Stimulated activated CD4-positive, alpha-beta T cell treated with anti-CD3 and anti-CD28 coated beads, Interleukin-1b, Interleukin-23, amount 100 ng/mL, for 24 hours (primary cell): ENCODE measurements at regions not wholly inside any gene's neighbourhood (a gene's known extent, or its start where the extent isn't known, plus 50 kb on each side); places are given as distances from the start of the nearest gene placed in this dataset.
"Not testable (repeated sequence)": the region's sequence is repeated elsewhere in the genome, so short reads cannot be mapped to it uniquely, and the experiment has no call there.

Source experiments
- DNase-seq, 4 experiments: peaks; one replicate each; pipeline ENCODE4 v3.0.0-alpha.2; 2020; ENCODE audit warnings: low read depth in 4 of 4, low spot score in 1 of 4

DNA sequence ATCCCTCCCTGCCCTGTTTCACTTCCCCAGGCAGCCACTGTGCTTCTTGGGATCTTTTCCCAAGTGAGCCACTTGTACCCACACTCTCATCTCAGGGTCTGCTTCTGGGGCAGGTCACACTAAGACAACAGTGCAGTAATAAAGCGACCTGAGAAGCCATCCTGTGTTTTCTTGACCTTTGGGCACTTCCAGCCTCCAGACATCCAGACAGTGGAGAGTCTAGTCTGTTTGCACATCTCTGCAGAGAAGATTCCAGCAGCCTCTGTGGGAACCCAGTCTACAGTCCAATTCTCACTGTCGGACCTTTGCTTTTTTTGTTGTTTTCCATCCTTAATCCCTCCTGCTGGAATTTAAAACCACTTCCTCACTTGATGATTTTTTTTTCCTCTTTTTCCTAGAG lies 50.3 kb upstream of the ATP6AP2 start:
- no peak for DNase-seq

DNA sequence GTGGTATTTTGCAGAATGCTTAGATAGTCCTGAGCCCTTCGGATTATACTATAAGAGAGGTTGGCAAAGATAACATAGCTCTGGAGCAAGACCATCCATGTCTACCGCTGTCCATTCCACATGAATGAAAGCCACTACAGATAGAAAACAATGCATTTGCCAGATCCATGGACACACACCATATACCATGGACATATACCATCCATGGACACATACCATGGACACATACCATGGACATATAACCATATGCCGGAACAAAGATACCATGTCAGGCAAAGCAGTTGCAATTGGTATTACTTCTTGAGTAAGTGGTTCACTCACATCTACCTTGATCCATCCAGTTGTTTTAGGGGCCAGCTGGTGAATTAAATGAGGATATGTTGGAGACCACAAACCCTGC lies 53.2 kb upstream of the ATP6AP2 start:
- DNase-seq: no peak

DNA sequence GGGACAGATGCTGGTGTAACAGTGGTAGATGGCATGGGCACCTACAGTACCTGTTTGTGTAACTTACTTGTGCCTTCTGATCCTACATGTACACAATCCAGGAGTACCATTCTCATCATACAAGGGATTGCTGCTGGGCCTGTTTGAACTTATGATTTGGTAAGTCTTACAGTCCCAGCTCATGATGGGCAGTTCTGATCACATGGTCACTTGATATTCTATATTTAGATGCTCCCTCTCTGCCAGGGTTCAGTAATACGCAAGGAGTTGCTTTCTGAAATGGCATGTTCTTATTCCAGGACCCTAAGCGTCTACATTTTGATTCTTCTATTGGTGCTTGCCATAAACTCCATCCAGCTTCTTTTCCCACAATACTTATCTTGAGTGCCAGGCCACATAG lies 54.4 kb upstream of the ATP6AP2 start:
- no peak for DNase-seq

DNA sequence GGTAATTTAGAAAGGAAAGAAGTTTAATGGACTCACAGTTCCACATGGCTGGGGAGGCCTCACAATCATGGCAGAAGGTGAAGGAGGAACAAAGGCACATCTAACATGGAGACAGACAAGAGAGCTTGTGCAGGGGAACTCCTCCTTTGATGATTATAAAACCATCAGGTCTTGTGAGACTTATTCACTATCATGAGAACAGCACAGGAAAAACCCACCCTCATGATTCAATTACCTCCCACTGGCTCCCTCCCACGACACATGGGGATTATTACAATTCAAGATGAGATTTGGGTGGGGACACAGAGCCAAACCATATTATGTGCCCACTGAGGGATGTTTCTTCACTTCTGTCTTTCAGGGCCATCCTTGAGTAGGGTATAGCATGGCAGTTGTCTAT lies 54.9 kb upstream of the ATP6AP2 start:
- DNase-seq: not testable (repeated sequence)

DNA sequence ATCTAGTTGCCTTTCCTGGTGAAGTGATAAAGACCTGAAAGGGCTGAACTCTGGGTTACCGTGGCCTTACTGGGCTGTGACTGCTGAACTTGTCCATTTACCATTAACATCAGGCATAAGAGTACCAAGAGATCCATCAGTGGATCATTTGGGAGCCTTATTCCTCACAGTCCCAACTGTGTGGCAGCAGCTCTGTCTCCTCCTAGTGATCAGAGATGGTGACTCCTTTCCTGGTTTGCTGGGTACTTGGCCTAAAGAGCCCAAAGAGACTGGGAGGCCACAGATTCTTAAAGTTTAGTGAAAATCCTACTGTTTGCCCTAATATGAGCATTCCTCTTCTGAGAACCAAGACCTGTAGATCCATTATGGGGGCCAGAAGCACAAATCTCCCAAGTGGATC lies 56.3 kb upstream of the ATP6AP2 start:
- no peak for DNase-seq

DNA sequence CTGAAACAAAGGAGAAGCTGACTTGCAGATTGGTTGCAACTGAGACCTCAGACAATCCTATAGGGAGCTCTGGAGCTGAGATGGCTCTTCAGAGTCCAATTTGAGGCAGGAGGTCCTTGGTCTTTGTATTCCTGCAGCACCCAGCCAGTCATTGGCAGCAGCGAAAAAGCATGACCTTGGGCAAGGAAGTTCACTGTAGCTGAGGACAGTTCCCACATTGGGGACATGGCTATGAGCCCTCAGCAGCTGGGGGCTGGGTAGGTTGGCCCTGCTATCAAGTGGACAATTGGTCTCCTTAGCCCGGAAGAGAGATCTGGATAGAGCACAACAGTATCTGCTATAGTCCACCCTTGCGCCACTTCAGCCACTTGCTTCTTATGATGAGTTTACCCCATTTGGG lies 56.9 kb upstream of the ATP6AP2 start:
- DNase-seq: no peak

DNA sequence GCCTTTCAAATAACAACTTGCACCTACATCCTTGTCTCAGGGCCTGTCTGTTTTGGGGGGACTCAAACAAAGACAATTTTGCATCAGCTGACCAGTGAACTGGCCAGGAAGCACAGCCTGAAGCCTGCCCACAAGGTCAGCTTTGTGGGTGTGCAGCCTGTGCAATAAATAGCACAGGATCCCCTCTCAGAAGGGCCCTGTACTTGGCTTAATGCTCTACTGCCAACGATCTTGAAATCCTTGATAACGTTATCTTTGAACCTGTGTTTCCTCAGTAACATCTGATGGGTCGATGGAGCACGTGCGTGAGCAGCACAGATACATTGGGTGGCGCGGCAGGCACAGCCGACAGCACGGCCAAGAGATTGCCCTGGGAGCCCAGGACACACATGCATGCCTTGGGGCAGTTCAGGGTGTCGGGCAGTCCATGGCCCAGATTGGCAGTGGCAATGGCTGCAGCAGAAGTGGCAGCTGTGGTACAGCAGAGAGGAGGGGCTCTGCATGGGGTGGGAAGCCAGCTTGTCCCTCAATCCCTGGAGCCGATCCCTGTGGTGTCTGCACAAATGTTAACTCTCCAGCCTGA lies 58.8 kb upstream of the ATP6AP2 start:
- DNase-seq: no peak

DNA sequence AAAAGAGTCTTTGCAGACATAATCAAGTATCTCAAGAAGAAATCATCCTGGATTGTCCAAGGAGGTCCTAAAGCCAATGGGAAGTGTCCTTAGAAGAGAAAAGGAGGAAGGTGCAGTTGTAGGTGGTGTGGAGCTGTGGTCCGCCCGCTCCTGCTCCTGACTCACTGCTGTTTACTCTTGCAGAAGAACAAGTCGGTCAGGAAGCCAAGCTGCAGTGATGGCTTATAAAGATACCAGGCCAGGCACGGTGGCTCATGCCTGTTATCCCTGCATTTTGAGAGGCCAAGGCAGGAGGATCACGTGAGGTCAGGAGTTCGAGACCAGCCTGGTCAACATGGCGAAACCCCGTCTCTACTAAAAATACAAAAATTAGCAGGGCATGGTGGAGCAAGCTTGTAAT lies 66.4 kb upstream of the ATP6AP2 start:
- no peak for DNase-seq

DNA sequence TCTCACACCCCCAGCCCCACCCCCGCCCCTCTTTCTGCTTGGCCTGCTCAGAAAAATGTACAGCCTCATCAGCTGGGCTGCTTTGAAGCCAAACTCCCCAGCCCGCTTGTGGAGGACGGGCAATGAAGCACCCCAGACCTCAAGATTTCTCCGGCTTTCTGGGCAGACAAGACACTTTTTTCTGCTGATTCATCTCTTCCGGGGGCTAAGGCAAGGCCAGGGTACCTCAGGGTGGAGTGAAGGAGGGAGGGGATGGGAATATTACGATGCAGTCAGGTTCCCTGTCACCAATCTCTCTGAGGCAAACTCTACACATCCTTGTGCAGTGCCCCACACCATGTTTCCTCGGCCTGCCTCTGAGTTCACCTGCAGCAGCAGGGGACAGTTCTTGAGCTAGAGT lies 66.9 kb upstream of the ATP6AP2 start:
- no peak for DNase-seq

DNA sequence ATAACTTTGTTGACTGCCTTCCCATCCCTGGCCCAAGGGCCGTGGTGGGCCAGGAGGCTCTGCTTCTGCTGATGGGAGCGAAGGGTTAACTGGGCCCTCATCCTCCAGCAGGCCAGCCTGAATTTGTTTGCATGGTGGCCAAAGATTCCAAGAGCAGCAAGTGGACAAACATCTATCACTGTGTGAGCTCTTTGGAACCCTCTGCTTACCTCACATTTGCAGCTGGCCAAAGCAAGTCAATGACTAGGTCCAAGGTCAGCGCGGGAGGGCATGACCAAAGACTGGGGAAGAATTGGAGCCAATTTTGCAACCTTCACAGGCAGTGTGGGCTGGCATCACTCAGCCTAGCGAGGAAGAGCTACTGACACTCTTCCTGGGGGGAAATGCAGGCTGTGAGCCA lies 67.8 kb upstream of the ATP6AP2 start:
- DNase-seq: no peak

DNA sequence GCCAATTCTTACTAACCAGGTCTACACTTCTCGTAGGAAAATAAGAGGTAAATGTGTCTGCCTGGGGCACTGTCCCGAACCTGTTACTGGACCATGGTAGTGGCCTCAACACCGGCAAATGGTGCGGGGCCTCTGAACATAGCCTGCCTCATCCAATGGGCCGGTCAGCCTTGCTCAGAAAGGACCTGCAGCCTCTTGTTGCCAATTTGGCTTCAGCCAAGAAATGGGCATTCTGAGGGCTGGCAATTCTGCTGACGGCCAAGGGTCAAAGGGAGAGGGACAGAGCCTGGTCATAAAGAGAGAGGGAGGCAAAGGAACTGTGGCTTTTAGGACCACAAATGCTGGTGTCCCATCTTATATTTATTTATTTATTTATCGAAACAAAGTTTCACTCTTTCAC lies 69.5 kb upstream of the ATP6AP2 start:
- no peak for DNase-seq

DNA sequence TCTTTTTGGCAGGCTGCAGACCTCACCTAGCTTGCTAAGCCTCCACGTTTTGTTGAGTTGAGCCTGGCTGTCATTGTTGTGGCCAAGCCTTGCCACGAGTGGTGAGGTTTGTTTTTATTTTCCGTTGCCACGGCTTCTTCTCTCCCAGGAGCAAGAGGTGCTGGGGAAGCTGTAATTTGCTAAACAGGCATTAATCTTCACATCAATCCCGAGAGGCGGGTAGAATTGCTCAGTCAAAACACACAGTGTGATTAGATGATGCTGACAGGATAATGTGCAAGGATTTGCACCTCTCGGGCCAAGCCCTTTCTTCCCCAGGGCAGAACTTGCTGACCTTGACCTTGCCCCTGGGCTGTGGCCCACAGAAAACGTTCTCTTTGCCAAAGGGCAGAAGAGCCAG lies 72.2 kb upstream of the ATP6AP2 start:
- no peak for DNase-seq

DNA sequence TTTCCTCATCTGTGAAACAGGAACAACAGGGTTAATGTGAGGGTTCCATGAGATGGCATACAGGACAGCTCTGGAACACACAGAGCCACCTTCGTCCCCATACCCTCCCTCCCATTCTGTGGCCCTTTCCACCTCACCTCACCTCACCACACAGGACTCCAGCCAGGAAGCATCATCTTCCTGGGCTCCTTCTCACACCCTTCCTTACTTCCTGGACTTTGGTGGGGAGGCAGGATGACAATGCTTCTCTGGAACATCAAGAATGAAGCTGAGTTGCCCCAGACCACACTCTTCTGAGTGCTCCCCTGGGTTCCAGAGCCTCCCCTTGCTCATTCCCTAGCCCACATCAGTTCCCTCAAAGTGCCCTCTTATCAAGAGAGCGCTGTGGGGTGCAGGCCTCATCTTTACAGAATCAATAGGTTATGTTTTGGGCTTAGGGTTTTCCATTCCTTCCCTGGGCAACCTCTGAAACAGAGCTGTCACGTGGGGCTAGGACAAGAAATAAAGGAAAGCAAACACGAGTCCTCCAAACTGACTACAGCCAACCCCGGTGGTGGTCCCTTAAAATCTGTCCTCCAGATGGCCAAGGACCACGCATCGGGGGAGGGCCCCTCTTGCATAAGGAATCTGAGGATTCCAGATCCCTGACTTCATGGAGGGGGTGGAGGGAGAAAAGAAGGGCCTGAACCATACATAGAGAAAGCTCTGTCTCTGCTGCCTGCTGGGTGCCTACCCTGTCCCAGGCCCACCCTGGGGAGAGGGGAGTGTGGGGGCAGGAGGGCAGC lies 74.4 kb upstream of the ATP6AP2 start:
- no peak for DNase-seq

DNA sequence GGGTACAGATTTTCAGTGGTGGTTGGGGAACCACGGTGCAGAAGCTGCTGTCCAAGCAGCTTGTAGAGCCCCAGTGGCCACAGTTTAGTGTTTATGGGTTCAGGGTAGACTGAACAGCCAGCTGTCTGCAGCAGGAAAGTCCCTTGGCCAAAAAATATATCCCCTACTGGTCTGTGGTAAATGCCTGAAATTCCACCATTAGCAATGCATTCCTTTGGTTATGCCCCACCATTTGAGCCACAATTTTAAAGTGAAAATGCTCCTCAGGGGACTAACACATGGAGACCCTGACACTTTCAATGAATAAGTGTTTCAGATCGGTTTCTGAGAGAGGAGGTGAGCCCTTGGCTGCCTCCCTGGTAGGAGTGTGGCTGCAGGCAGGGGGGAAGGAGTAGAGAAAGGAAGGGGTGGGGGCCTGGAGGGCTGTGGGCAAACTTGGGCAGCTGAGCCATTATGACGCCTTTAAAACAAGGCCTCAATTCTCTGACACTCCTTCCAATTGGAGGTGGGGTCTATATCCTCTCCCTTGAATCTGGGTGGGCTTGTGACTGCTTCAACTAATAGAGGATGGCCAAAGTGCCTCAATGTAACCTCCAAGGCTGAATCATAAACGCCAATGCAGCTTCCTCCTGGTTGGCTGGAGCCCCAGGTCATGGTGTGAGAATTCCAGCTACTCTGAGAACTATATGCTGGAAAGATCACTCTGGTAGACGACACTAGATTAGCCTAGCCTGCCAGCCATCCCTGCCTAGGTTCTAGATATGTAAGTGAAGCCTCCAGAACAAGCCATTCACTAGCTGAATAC lies 75.8 kb upstream of the ATP6AP2 start:
- no peak for DNase-seq

DNA sequence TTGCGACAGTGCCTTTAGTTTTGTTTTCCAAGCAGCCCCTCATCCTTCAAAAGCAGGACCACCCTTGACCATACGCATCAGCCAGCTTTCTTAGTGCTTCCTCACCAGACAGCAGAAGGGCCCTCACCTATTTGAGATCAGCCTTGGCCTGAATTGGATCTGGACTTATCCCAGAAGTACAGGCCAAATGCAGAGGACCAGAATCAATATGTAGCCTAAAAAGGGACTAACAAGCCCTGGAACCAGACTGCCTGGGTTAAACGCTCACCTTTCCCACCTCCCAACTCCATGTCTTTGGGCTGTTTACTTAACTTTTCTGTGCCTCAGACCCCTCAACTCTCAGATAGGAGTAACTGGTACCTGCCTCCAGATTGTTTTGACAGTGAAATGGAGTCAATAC lies 77.7 kb upstream of the ATP6AP2 start:
- no peak for DNase-seq

DNA sequence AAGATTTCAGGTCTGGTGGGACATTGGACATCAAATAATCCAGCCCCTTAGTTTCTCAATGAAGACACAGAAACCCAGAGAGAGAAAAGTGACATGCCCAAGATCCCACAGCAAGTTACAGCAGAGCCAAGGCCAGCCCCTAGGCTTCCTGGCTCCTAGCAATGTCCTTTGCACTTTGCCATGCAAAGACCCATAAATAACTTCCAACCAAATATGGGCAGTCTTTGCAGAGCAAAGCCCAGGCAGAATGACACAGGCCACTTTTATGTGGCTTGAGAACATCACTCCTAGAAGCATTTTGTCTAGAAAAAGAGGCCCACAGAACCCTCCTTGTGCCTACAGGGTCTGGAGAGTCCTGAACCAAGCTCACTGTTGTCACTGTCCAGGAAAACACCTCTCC lies 78.1 kb upstream of the ATP6AP2 start:
- no peak for DNase-seq

DNA sequence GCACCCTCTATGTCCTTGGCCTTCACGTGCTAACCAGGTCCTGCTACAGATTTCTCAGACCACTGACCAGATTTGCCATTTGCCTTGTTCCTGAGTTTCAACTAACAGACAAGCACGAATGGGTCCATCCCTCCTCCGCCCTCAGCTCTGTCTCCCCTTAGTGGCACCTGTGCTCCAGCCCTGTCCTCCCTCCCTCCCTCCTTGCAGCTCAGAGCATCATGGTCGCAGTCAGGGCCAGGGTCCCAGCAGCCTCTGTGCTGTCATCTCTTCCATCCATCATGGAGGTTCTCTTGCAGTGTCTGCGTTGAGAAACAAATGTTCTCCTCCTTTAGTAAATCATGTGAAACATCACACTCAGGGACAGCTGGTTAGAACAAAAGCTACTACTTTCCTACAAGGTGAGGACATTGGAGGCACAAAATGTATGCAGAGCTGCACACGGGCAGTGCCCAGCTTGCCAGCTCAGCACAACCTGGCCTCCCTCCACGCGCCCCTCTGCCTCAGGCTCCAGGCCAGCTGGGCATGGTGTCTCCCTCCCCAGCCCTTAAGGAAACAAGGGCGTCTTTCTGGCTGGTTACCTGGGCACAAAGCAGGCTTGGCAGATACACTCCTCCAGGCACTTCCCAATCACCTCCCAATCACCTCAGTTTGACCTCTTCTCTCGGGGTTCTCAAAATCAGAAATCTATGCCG lies 79.5 kb upstream of the ATP6AP2 start:
- DNase-seq: no peak

DNA sequence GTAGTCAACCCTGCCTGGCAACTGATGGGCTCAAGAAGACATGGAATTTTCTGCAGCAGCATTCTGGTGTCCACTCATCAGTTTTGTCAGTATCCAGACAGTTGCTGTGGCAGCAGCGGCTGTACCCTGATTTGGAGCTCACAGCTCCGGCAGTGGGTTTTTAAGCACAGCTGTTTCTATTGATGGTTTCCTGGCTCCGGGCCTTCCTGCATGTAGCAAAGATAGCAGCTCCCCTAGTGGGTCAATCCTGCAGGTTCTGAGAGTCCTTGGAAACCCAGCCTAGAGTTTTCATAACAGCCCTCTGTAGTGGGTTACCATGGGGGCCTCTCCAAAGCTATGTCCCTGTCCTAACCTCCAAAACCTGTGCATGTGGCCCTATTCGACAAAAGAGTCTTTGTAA lies 84.0 kb upstream of the ATP6AP2 start:
- no peak for DNase-seq

DNA sequence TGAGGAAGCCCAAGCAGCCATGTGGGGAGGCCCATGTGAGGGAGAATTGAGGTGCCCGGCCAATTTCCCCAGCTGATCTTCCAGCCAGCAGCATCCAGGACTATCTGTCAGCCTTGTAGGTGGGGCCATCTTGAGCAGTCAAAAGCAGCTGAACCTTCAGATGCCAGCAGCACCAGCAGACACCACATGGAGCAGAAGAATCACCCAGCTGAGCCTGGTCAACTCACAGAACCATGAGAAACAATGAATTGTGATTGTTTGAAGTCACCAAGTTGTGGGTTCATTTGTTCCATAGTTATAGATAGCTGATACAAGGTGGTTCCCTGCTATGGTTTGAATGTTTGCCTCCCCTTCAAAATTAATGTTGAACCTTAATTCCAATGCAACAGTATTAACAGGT lies 85.1 kb upstream of the ATP6AP2 start:
- DNase-seq: no peak

DNA sequence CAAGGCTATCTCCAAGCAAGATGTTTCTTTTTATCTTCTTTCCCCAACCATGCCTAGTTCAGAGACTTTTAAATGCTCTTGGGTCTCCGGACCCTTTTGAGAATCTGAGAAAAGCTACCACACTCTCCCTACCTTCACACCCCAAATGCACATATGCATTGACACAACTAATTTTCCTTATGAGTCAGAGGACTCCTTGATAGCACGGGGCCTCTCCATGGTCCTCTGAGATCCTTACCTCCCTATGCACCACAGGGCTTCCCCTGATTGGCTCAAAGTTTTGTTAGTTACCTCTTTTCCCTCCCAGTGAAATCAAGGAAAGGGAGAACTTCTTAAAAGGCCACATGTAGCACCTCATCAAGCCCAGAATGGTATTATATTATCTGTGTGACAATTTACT lies 86.8 kb upstream of the ATP6AP2 start:
- no peak for DNase-seq

DNA sequence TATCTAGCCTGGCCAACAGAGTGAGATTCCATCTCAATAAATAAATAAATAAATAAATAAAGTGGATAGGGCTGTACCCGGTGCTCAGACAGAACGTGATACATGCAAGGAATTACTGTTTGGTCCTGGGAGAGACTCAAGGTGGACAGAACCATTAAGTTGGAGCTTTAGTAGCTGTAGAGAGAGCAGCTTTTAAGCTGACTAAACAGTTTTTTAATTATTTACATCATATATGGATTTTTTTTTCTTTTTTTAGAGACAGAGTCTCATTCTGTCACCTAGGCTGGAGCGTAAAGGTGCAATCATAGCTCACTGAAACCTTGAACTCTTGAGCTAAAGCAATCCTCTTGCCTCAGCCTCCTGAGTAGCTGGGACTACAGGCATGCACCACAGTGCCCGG lies 92.5 kb upstream of the ATP6AP2 start:
- no peak for DNase-seq

DNA sequence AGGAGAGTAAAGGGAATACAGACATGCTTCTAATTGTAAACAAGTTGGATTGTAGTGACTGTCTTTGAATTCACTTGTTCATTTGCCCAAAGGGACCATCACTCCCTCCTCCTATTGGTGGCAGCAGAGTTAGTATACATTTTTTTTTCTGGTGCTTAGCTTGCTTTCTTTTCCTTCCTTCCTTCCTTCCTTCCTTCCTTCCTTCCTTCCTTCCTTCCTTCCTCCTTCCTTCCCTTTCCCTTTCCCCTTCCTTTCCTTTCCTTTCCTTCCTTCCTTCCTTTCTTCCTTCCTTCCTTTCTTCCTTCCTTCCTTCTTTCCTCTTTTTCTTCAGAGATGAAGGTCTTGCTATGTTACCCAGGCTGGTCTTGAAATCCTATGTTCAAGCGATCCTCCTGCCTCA lies 94.8 kb upstream of the ATP6AP2 start:
- DNase-seq: no peak
